ENCODE measurements at regions not wholly inside any gene's neighbourhood (a gene's known extent, or its start where the extent isn't known, plus 50 kb on each side); places are given as distances from the start of the nearest gene placed in this dataset.

DNA sequence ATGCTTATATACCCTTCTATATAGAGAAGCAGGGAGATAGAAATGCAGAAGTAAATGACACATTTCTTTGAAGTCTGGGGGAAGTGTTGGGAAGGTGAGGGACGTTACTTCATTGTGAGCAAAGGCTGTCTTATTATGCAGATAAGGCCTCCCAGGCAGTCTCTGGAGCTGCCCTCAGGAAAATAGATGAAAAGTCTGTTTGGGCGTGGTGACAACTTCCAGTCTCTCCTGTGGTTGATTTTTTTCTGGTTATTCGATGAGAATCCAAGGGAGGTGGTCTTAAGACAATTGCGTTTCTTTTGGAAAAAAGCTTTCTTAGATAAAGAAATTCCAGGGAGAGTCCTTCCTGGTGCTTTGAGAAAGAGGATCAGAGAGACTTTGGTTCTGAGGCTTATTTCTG is 84.0 kb downstream of the NEUROD6 start:
- TF ChIP-seq, protein P1, sequence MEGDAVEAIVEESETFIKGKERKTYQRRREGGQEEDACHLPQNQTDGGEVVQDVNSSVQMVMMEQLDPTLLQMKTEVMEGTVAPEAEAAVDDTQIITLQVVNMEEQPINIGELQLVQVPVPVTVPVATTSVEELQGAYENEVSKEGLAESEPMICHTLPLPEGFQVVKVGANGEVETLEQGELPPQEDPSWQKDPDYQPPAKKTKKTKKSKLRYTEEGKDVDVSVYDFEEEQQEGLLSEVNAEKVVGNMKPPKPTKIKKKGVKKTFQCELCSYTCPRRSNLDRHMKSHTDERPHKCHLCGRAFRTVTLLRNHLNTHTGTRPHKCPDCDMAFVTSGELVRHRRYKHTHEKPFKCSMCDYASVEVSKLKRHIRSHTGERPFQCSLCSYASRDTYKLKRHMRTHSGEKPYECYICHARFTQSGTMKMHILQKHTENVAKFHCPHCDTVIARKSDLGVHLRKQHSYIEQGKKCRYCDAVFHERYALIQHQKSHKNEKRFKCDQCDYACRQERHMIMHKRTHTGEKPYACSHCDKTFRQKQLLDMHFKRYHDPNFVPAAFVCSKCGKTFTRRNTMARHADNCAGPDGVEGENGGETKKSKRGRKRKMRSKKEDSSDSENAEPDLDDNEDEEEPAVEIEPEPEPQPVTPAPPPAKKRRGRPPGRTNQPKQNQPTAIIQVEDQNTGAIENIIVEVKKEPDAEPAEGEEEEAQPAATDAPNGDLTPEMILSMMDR (IDR thresholded peaks at IDR 0.05; ENCODE audit: insufficient read depth, low read depth, low read length): no peak

DNA sequence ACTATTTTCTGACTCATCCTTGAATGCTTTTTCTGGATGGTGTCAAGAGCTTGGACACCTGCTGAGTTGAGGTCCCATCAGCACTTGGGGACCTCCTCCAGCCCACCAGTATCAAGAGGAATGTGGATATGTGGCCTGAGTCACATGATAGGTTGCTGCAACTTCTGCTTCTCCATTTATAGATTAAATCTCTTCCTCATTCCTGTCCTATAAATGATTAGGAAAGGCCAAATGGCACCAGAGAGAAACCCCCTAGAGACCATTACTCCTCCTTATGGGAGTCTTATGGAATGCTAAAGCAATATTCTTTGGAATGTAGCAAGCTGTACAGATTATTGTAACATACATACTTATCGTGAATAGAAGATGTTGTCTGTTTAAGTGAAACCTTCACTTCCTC is 85.6 kb downstream of the NEUROD6 start:
- TF ChIP-seq, protein P1 (IDR thresholded peaks at IDR 0.05; ENCODE audit: insufficient read depth, low read depth, low read length): no peak
- DNase-seq (ENCODE audit: low read depth): no peak
- H3K4me3 ChIP-seq (ENCODE audit: low read depth, low read length): no peak overlapping the region

More for the DNA sequence above, 84.0 kb downstream of the NEUROD6 start:
- no peak for DNase-seq (ENCODE audit: low read depth)
- H3K4me3 ChIP-seq (ENCODE audit: low read depth, low read length): no peak overlapping the region

DNA sequence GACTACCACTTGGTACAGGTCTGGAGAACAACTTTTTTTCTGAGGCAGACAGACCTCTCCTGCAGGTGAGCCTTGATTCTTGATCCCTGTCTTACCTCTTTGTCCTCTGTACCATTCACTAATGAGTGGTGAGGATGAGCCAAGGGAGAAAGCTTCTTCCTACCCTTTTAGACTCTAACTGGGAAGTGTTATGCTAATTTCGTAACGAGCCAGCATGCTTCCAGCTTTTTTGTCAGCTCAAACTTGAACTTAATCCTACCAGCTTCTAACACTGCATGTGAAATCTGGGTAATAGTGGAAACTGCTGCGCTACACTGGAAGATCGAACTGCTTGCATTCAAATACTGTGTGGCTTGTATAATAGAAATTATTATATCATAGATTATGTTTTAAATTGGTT is 87.0 kb downstream of the NEUROD6 start:
- H3K4me3 ChIP-seq (ENCODE audit: low read depth, low read length): no peak overlapping the region
- no peak for DNase-seq (ENCODE audit: low read depth)
- TF ChIP-seq, protein P1 (IDR thresholded peaks at IDR 0.05; ENCODE audit: insufficient read depth, low read depth, low read length): no peak

DNA sequence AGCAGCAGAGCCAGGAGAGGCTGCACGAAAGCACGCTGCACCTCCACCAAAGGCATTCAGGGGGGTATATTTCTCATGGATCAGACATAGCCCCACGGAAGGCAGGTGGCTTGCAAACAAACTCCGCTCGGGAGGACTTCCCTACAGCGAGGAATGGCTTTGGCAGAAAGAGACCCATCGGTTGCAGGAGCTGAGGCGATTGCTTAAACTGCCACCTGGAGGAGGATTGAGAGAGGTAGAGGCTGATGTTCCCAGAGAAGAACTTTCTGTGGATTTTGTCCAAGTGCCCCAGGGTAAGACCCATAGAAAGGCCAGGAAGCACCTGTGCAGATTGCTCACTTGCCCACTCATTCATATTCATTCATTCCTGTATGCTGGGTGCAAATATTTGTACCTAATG is 89.1 kb downstream of the NEUROD6 start:
- TF ChIP-seq, protein P1 (IDR thresholded peaks at IDR 0.05; ENCODE audit: insufficient read depth, low read depth, low read length): no peak
- H3K4me3 ChIP-seq (ENCODE audit: low read depth, low read length): no peak overlapping the region
- DNase-seq (ENCODE audit: low read depth): no peak

DNA sequence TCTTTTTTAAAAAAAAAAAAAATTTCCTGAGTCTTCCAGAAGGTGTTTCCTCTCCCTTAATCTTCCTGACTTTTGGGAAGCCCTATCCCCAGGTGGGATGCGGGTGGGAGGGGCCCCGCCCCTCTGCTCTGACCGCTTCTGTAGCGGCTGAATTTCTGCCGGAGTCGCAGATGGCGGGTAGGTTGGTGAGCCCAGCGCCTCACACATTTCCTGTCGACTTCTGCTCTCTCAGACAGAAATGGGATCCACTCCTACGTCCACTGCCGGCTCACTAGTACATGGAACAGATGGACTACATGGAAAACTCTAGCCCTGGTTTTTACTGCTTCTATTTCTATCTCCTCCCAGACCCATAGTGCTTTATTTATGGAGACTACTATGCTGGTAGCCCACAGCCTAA is 90.9 kb downstream of the NEUROD6 start:
- no peak overlapping the region for H3K4me3 ChIP-seq (ENCODE audit: low read depth, low read length)
- TF ChIP-seq, protein P1 (IDR thresholded peaks at IDR 0.05; ENCODE audit: insufficient read depth, low read depth, low read length): no peak
- no peak for DNase-seq (ENCODE audit: low read depth)

DNA sequence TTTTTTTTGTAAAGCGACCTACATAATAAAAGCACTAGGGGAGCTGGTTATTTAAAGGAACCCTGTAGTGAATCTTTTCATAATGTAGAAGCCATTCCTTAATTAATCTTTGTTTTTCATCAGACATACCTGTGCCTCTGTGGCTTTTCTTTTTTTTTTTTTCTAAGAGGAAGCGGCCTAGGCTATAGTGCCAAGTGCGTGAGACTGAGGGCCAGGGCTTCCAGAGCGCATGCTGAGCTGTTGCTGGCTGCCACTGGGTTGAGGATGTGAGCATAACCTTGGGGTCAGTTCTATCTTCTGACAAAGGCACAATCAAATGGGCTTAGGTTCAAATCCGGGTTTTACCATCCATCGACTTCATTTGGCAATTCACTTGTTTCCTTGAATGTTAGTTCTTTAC is 103.7 kb downstream of the NEUROD6 start:
- no peak overlapping the region for H3K4me3 ChIP-seq (ENCODE audit: low read depth, low read length)
- TF ChIP-seq, protein P1 (IDR thresholded peaks at IDR 0.05; ENCODE audit: insufficient read depth, low read depth, low read length): no peak
- DNase-seq (ENCODE audit: low read depth): no peak

DNA sequence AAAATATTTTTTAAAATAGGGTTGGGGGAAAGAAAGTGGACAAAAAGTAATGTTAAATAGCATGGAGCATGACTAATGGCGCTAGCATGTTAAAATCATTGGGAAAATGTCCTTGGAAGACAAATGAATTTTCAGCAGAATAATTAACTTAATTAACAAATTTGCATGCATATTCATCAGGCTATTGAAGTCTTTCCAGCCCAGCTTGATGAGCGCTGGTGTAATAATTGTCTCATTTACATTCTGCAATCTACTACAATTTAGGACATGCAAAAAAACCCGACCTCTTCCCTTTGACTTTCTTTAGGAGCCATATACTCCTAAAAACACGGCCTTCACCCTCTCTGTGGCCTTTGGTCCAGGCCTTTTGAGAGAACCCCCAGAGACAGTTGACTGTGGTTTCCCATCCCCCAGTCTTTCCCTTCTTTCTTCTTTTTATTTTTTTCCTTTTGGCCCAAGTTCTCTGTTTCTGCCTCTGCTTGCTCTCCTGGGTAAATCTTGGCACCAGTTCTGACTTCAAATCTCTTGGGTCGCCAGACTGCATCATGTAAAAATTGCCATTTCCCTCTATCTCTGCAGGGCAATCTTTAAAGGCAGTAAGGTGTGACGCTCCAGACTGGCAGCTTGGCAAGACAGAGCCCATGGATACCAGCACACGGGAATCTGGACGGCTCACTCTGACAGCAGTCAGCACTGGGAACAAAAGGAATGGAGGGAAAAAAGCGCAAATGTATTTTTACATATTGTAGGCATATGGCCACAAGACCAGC is 105.5 kb downstream of the NEUROD6 start:
- no peak for DNase-seq (ENCODE audit: low read depth)
- TF ChIP-seq, protein P1 (IDR thresholded peaks at IDR 0.05; ENCODE audit: insufficient read depth, low read depth, low read length): no peak

More for the DNA sequence above, 105.5 kb downstream of the NEUROD6 start:
- H3K4me3 ChIP-seq (ENCODE audit: low read depth, low read length): no peak overlapping the region

Data from fibroblast of villous mesenchyme (primary cell).